D721Med (cell line): ENCODE measurements at regions not wholly inside any gene's neighbourhood (a gene's known extent, or its start where the extent isn't known, plus 50 kb on each side); places are given as distances from the start of the nearest gene placed in this dataset.
"Not testable (repeated sequence)": the region's sequence is repeated elsewhere in the genome, so short reads cannot be mapped to it uniquely, and the experiment has no call there.

Experiments
- DNase-seq: peaks from one replicate; pipeline ENCODE4 v3.0.0; 2011; ENCODE audit warnings: low spot score; ENCODE audit not compliant: insufficient read length
- FAIRE-seq: peaks from 2 replicates; lab custom pipeline; 2011; peaks lifted over from hg19 to GRCh38; lab: Jason Lieb, UNC
- CTCF ChIP-seq: IDR thresholded peaks from 2 replicates; pipeline ENCODE4 v1.5.1; 2012; ENCODE audit warnings: mild to moderate bottlenecking, control low read depth; ENCODE audit not compliant: insufficient read depth; ENCODE audit errors: missing control alignments

GRCh38 chr6:21342501-21342900 lies 251.1 kb upstream of the SOX4 start:
- no peak for TF ChIP-seq CTCF
- FAIRE-seq = no peak
- DNase-seq = no peak

GRCh38 chr6:21345704-21346103 lies 247.8 kb upstream of the SOX4 start:
- not testable (repeated sequence) for DNase-seq, FAIRE-seq

- no peak for TF ChIP-seq CTCF
- FAIRE-seq = no peak
- no peak for DNase-seq
Measured at GRCh38 chr6:21348146-21348503, 245.4 kb upstream of the SOX4 start.

- FAIRE-seq (no peak), DNase-seq (no peak)
- TF ChIP-seq CTCF = no peak
Measured at GRCh38 chr6:21348504-21349195, 244.9 kb upstream of the SOX4 start.

- no peak for TF ChIP-seq CTCF
- DNase-seq (no peak), FAIRE-seq (no peak)
Measured at GRCh38 chr6:21349834-21350233, 243.7 kb upstream of the SOX4 start.

- no peak for DNase-seq
- no peak for TF ChIP-seq CTCF
- no peak for FAIRE-seq
Measured at GRCh38 chr6:21350926-21351325, 242.6 kb upstream of the SOX4 start.

GRCh38 chr6:21352131-21352530 lies 241.4 kb upstream of the SOX4 start:
- no peak for FAIRE-seq
- TF ChIP-seq CTCF = no peak

More at GRCh38 chr6:21352131-21352530, 241.4 kb upstream of the SOX4 start:
- no peak for DNase-seq
